Fibroblast of skin of left biceps (primary cell): ENCODE measurements at regions not wholly inside any gene's neighbourhood (a gene's known extent, or its start where the extent isn't known, plus 50 kb on each side); places are given as distances from the start of the nearest gene placed in this dataset.

Source experiments
- DNase-seq, 2 experiments: peaks; one replicate each; pipeline ENCODE4 v3.0.0-alpha.2; 2013; ENCODE audit warnings: low read depth in 2 of 2

- no peak for DNase-seq
These were observed 218.3 kb upstream of the RND3 start for GRCh38 chr2:150705767-150706166.

- DNase-seq: no peak
These were observed 217.9 kb upstream of the RND3 start for GRCh38 chr2:150705357-150705756.

GRCh38 chr2:150702791-150703190 is 215.3 kb upstream of the RND3 start:
- no peak for DNase-seq

- DNase-seq: no peak
These were observed 213.5 kb upstream of the RND3 start for GRCh38 chr2:150700666-150701580.

GRCh38 chr2:150699218-150699617 is 211.8 kb upstream of the RND3 start:
- DNase-seq: no peak

- DNase-seq: peak; percentile 54 to 55
These were observed 210.7 kb upstream of the RND3 start for GRCh38 chr2:150698016-150698661.

GRCh38 chr2:150697596-150697995 is 210.1 kb upstream of the RND3 start:
- no peak for DNase-seq

- DNase-seq: no peak
These were observed 208.1 kb upstream of the RND3 start for GRCh38 chr2:150695451-150696135.

- DNase-seq: no peak
These were observed 206.1 kb upstream of the RND3 start for GRCh38 chr2:150693556-150693955.

GRCh38 chr2:150690870-150691269 is 203.4 kb upstream of the RND3 start:
- DNase-seq: no peak

- DNase-seq: no peak
These were observed 202.8 kb upstream of the RND3 start for GRCh38 chr2:150690261-150690660.

- DNase-seq: no peak
These were observed 202.1 kb upstream of the RND3 start for GRCh38 chr2:150689590-150689989.

- no peak for DNase-seq
These were observed 200.5 kb upstream of the RND3 start for GRCh38 chr2:150688016-150688415.

- DNase-seq: no peak
These were observed 198.9 kb upstream of the RND3 start for GRCh38 chr2:150686391-150686790.

GRCh38 chr2:150681120-150681804 is 193.8 kb upstream of the RND3 start:
- DNase-seq: peak; percentile 53 to 58

- DNase-seq: no peak
These were observed 192.1 kb upstream of the RND3 start for GRCh38 chr2:150679456-150680120.

GRCh38 chr2:150677551-150677950 is 190.1 kb upstream of the RND3 start:
- no peak for DNase-seq

GRCh38 chr2:150676747-150677383 is 189.4 kb upstream of the RND3 start:
- DNase-seq: no peak

GRCh38 chr2:150675807-150676206 is 188.3 kb upstream of the RND3 start:
- no peak for DNase-seq

GRCh38 chr2:150674283-150674682 is 186.8 kb upstream of the RND3 start:
- peak in 1 of 2 experiments; percentile 32 for DNase-seq

- no peak for DNase-seq
These were observed 184.8 kb upstream of the RND3 start for GRCh38 chr2:150672311-150672710.
